ENCODE measurements at regions not wholly inside any gene's neighbourhood (a gene's known extent, or its start where the extent isn't known, plus 50 kb on each side); places are given as distances from the start of the nearest gene placed in this dataset.
A peak's percentile ranks its signal among the peaks of the same experiment; 100 is the strongest.

- no peaks in the 10 kb centered on the region for H4K20me1 ChIP-seq (replicated peaks; ENCODE audit: control insufficient read depth, insufficient read depth, low read length)
- no peaks in the 10 kb centered on the region for H3K36me3 ChIP-seq (ENCODE audit: control insufficient read depth, insufficient read depth, low read length)
- no peaks in the 10 kb centered on the region for H3K4me1 ChIP-seq (replicated peaks in 1 of 2; ENCODE audit: control insufficient read depth in 2 of 2, insufficient read depth in 2 of 2, low read length in 2 of 2)
- H3K79me2 ChIP-seq (ENCODE audit: control insufficient read depth, insufficient read depth, low read length): no peaks in the 10 kb centered on the region
- TF ChIP-seq RBM15 (IDR thresholded peaks at IDR 0.05; ENCODE audit: insufficient read depth, low read length): no peak
- TF ChIP-seq CTCF (IDR thresholded peaks at IDR 0.05 in 2 of 3, conservative IDR thresholded peaks at IDR 0.05 in 1 of 3; ENCODE audit: insufficient read depth in 2 of 3, low read depth in 1 of 3, low read length in 3 of 3): 0 out of 6 replicates have a peak, but pooled peaks of 1 of the 3 experiments have one; percentile 1
- no peak for TF ChIP-seq ZNF76 (CRISPR knock-in tag; IDR thresholded peaks at IDR 0.05; ENCODE audit: borderline replicate concordance)
- 0 out of 4 replicates have a peak, but pooled peaks of 1 of the 2 experiments have one; percentile 13 for TF ChIP-seq RAD21 (CRISPR knock-in tag; conservative IDR thresholded peaks at IDR 0.05 in 1 of 2, IDR thresholded peaks at IDR 0.05 in 1 of 2)
- TF ChIP-seq ZNF23 (CRISPR knock-in tag; IDR thresholded peaks at IDR 0.05): no peak
- TF ChIP-seq ZNF696 (CRISPR knock-in tag; conservative IDR thresholded peaks at IDR 0.05): no peak
- TF ChIP-seq HNRNPUL1 (IDR thresholded peaks at IDR 0.05; ENCODE audit: low read length): no peak
- TF ChIP-seq RBM22 (IDR thresholded peaks at IDR 0.05; ENCODE audit: low read depth, low read length, poor library complexity, severe bottlenecking): no peak
- TF ChIP-seq MTA1 (IDR thresholded peaks at IDR 0.05; ENCODE audit: borderline replicate concordance): no peak
- no peak for TF ChIP-seq PPARD (CRISPR knock-in tag; IDR thresholded peaks at IDR 0.05)
- no peak for TF ChIP-seq NEUROD1 (IDR thresholded peaks at IDR 0.05; ENCODE audit: borderline replicate concordance, low read depth, low read length, partially characterized antibody)
- no peak for TF ChIP-seq ATF7 (IDR thresholded peaks at IDR 0.05)
- no peak for TF ChIP-seq JUND (IDR thresholded peaks at IDR 0.05; ENCODE audit: borderline replicate concordance, low read depth, low read length)
- no peak for TF ChIP-seq JUND (tag; IDR thresholded peaks at IDR 0.05; ENCODE audit: borderline replicate concordance, low read depth, low read length)
- TF ChIP-seq SIX5 (IDR thresholded peaks at IDR 0.05; ENCODE audit: borderline replicate concordance in 1 of 2, insufficient read depth in 1 of 2, low read depth in 1 of 2, low read length in 2 of 2): no peak
- no peak for TF ChIP-seq OTX1 (CRISPR knock-in tag; IDR thresholded peaks at IDR 0.05)
- no peak overlapping the region for H3K4me2 ChIP-seq (ENCODE audit: insufficient read depth, low read length)
- intact Hi-C loops (cut with micrococcal nuclease): no loop called here
- H3K9me3 ChIP-seq (replicated peaks; ENCODE audit: control insufficient read depth, insufficient read depth, low read depth, low read length): no peaks in the 10 kb centered on the region
- no peak overlapping the region for H2AFZ ChIP-seq (ENCODE audit: low read depth, low read length)
- DNase-seq (ENCODE audit: extremely low read depth in 1 of 4, low spot score in 3 of 4) (peak in 1 of 4 experiments; percentile 1), FAIRE-seq (no peak), ATAC-seq (no peak)
- in situ Hi-C loops (cut with MboI): no loop called here
- BruUV-seq (replicated peaks): no TSS peak
- POLR2A ChIA-PET: no interaction called here
- CTCF ChIA-PET (ENCODE audit: low intra/inter-chr PET ratio): no interaction called here
- no peaks in the 10 kb centered on the region for H3K9me1 ChIP-seq (ENCODE audit: control insufficient read depth, insufficient read depth, low read length)
- H3K27me3 ChIP-seq (ENCODE audit: control insufficient read depth in 2 of 2, insufficient read depth in 2 of 2, low read length in 2 of 2): no peaks in the 10 kb centered on the region
- H3K9ac ChIP-seq (ENCODE audit: insufficient read depth in 1 of 2, low read depth in 2 of 2, low read length in 2 of 2): no peak overlapping the region
- WGBS (ENCODE audit: insufficient coverage, low coverage, missing lambda C conversion rate): 0% methylated on average over 2 of the region's 2 CpGs
- no peak overlapping the region for H3K27ac ChIP-seq (ENCODE audit: extremely low read depth, low read depth, low read length)
- no peak overlapping the region for H3K4me3 ChIP-seq
Measured at GRCh38 chr4:130359542-130359941, 1263.6 kb downstream of the C4orf33 start.
